VCaP (cell line): ENCODE measurements at regions not wholly inside any gene's neighbourhood (a gene's known extent, or its start where the extent isn't known, plus 50 kb on each side); places are given as distances from the start of the nearest gene placed in this dataset.

Source experiments
- H3K27ac ChIP-seq: fragments of 450-650 bp; 2 replicates; pipeline ENCODE4 v1.5.1; 2017
- CTCF ChIP-seq: fragments of 450-650 bp; conservative IDR thresholded peaks from 2 replicates; pipeline ENCODE4 v1.5.1; 2017; ENCODE audit warnings: mild to moderate bottlenecking, moderate library complexity

- no peak for TF ChIP-seq CTCF
- H3K27ac ChIP-seq = no peak overlapping the region
These were observed 500.2 kb downstream of the TENT5A start for GRCh38 chr6:81252231-81252630.

DNA sequence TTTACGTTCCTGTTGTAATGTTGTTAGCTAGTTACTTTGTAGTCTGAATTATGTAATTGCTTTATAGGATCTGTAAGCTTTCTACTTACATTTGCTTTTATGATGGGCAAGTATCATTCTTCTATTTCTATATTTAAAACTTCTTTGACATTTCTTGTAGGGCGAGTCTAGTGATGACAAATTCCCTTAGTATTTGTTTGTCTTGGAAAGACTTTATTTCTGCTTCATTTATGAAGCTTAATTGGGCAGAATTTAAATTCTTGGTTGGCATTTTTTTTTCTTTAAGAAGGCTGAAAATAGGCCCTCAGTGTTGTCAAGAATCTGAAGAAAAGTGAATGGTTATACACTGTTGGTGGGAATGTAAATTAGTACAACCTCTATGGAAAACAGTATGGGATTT lies 506.3 kb downstream of the TENT5A start:
- no peak for TF ChIP-seq CTCF
- no peak overlapping the region for H3K27ac ChIP-seq

- TF ChIP-seq CTCF = no peak
- H3K27ac ChIP-seq = no peak overlapping the region
These were observed 509.9 kb downstream of the TENT5A start for GRCh38 chr6:81242624-81243023.

DNA sequence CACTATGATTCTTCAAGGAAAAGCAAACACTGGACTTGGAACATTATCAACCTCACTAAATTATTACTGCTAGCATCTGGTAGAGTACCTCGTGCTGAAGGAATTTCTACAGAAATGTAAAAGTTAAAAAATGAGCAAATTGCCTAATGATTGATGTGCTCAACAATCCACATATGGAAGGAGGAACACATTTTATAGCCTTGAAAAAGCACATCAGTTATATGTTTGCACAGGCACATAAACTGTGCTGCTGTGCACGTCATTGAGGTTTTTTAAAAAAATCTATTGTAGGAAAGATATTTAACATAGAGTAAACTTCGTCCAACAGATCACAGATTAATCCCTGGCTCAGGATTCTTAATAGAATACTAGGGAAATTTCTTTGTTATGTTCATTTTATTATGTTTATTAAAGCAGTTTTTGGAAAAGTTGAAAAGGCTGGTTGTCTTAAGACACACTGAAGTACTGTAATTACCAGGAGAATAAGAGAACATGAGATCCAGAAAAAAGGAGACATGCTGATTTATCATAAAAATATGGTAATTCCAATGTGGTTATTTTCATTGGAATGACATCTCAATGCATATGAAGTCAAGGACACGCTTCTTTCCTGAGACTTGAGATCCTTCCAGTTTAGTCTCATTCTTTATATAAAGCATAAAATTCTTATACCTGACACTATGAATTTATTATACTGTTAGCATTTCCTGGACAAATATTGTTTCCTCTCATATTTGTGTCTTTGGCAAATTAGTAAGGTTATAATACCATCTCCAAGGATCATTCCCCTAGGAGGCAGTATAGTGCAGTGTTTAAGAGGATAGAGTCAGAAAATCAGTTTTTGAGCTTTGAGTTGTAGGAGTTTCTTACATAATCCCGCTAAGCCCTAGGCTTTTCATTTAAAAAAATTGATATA lies 511.1 kb downstream of the TENT5A start:
- H3K27ac ChIP-seq = no peak overlapping the region
- peak; percentile 56 for TF ChIP-seq CTCF

DNA sequence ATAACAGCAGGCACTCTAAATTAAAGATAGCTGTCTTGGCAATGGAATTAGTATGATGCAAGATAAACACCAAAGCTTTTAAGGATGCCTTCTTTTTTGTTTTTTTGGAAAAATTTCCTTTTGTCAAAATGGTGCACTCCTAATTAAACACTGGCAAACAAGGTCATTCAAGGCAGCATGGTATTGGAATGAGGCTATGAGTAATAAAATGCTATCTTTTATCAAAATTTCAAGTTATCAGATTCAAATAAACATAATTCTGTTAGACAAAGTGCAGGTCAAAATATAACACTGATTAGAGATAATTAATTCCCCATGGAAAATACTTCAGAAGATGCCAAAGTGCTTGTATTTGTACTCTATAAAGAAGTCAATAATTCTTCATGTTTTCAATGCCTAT lies 514.1 kb downstream of the TENT5A start:
- TF ChIP-seq CTCF = no peak

DNA sequence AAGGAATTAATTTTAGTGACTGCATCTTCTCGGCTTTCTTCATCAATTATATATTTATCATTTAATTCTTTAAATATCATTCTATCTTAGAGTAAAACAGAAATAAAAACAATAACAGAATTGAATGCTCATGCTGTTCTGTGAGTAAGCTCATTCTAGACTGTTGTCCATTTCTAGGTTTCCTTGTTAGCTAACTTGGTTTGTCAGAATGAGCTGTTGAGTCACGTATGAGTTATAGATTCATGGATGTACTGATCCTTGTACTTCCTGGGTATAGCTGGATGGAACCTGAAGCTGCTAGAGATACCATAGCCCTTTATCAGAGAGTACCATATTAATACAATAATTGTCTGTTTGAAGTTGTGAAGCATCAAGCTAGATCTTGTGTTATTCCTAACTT lies 515.3 kb downstream of the TENT5A start:
- no peak overlapping the region for H3K27ac ChIP-seq
- TF ChIP-seq CTCF = no peak

More for the DNA sequence above, 514.1 kb downstream of the TENT5A start:
- no peak overlapping the region for H3K27ac ChIP-seq

DNA sequence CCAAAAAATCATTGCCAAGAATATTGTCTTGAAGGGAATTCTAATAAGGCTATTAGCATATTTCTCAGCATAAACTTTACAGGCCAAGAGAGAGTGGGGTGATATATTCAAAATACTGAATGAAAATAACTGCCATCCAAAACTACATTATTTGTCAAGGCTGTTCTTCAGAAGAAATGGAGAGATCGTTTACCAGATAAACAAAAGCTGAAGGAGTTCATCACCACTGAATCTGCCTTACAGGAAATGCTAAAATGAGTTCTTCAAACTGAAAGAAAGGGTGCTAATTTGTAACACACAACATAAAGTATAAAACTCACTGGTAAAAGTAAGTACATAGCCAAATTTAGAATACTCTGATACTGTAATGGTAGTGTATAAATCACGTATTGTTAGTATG lies 517.0 kb downstream of the TENT5A start:
- no peak overlapping the region for H3K27ac ChIP-seq
- no peak for TF ChIP-seq CTCF
